ENCODE measurements at regions not wholly inside any gene's neighbourhood (a gene's known extent, or its start where the extent isn't known, plus 50 kb on each side); places are given as distances from the start of the nearest gene placed in this dataset.

GRCh38 chr4:164461901-164462300 is 292.0 kb upstream of the SMIM31 start:
- intact Hi-C loops (cut with DNase I) = no loop called here
- no peak for DNase-seq (ENCODE audit: missing footprints)
- ATAC-seq = no peak

GRCh38 chr4:164462471-164462870 is 291.5 kb upstream of the SMIM31 start:
- intact Hi-C loops (cut with DNase I) = no loop called here
- no peak for ATAC-seq
- no peak for DNase-seq (ENCODE audit: missing footprints)

DNA sequence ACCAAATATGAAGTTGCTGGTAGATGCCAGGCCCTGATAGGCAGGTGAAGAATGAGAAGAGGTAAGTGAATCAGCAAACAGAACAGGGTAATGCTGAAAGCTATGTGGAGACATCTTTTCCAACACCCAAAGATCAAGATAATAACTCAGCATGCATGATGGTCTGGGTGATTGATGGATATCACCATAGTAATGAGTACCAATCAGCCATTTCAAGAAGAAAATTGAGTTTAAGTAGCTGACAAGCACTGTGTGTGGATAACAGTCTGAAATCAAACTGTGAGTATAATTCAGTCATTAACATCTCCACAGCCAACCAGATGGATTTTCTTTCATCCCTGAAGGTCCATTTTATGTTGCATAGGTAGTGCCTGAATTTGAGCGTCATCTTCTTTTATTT is 289.6 kb upstream of the SMIM31 start:
- DNase-seq (ENCODE audit: missing footprints) (no peak), ATAC-seq (no peak)
- intact Hi-C loops (cut with DNase I) = no loop called here

DNA sequence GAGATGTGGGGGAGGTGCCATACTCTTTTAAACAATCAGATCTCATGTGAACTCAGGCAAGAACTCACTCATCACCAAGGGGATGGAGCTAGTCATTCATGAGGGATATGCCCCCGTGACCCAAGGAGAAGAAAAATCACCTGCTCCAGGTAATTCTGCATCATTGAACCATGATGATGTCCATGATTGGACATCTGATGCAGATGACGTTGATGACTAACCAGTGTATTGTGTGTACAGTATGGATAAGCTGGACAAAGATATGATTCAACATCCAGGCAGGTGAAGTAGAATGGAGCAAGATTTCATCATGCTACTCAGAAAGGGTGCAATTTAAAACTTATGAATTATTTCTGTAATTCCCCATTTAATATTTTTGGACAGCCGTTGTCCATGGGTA is 286.4 kb upstream of the SMIM31 start:
- ATAC-seq (no peak), DNase-seq (ENCODE audit: missing footprints) (no peak)
- intact Hi-C loops (cut with DNase I) = no loop called here

- DNase-seq (ENCODE audit: missing footprints) = no peak
- intact Hi-C loops (cut with DNase I) = no loop called here
- ATAC-seq = no peak
These were observed 272.4 kb upstream of the SMIM31 start for GRCh38 chr4:164481306-164482091.

DNA sequence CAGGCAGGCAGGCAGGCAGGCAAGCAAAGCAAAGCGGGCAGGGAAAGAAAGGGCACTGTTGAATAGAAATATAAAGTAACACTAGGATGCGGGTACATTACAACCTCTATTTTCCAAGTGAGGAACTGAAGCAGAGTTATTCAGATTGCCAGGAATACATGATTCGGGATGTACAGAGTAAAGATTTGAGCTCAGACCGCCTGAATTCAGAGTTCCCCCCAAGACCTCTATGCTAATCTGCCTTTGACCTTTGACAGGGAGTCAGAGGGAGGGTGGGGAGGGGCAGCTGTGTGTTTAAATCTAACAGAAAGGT is 271.9 kb upstream of the SMIM31 start:
- DNase-seq (ENCODE audit: missing footprints) (no peak), ATAC-seq (no peak)
- intact Hi-C loops (cut with DNase I) = no loop called here

DNA sequence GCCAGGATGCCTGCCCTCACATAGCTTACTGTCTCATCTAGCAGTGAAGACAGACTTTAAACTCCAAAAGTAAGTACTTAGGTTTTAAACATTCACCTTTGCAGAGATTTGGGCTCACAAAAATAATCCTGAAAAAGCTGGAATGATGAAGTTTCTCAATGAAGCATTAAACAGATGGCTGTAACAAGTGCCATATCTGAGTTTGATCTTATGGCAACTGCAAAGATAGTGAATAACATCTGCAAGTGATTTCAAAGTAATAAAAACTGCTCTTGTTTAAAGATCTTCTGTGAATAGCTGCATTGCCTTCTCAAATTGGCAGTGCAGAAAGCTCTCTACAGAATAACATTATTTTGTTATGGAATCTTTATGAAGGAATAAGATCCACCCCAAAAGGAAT is 271.2 kb upstream of the SMIM31 start:
- DNase-seq (ENCODE audit: missing footprints) (no peak), ATAC-seq (no peak)
- intact Hi-C loops (cut with DNase I) = no loop called here

GRCh38 chr4:164483711-164484110 is 270.2 kb upstream of the SMIM31 start:
- ATAC-seq (no peak), DNase-seq (ENCODE audit: missing footprints) (no peak)
- intact Hi-C loops (cut with DNase I) = no loop called here

- no peak for ATAC-seq
- intact Hi-C loops (cut with DNase I) = no loop called here
- no peak for DNase-seq (ENCODE audit: missing footprints)
These were observed 269.4 kb upstream of the SMIM31 start for GRCh38 chr4:164484551-164484950.

- intact Hi-C loops (cut with DNase I) = no loop called here
- no peak for DNase-seq (ENCODE audit: missing footprints)
- ATAC-seq = no peak
These were observed 268.8 kb upstream of the SMIM31 start for GRCh38 chr4:164485136-164485535.

DNA sequence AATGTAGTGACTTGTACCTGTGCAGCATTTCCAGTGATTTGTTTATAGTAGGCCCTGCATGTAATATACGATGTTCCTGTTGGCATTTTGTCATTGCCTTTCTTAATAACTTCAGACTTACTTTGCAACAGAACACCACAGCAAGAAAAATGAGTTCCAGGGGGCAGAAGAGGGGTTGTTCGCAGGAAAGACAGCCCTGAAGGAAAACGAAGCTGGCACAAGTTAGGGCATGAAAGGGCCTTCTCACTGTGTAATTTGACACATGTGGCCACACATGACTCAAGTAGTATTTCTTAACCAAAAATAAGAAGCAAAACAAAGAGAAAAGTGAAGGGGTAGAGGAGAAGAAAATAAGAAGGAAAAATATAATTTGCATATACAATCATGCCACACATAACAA is 265.8 kb upstream of the SMIM31 start:
- intact Hi-C loops (cut with DNase I) = no loop called here
- ATAC-seq = no peak
- DNase-seq (ENCODE audit: missing footprints) = no peak

DNA sequence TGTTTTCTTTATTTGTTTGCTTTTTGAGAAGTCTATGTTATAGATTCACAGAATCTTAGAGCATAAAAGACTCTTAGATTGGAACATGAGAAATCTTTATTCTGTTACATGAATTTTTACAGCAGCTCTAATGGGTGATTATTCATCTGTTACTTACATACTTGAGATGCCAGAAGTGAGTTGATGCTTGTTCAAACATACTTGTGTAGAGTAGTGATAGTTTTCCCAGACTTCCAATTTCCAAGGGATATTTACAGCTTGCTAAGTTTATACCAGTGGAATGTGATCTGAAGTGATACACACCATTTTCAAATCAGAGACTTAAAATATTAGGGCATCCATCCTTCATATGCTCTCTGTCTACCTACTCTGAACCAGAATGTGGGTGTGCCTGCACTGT is 252.9 kb upstream of the SMIM31 start:
- intact Hi-C loops (cut with DNase I) = no loop called here

DNA sequence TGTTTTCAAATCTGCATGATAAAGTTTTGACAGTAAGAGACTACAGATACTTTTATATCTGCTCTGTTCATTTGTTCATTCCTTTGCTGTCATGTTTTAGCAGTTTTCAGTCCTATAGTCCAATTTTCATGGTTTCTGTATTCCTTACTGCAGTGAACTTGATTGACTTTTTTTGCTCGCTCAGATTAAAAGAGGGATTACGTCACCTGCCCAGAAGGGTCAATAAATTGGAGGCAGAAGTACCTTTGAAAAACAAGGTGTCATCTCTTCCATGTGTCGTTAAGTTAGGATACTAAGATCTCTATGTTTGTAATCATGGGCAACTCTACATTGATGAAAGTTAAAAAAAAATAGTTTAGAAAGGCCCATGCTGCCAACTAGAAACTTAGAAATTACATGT is 250.1 kb upstream of the SMIM31 start:
- DNase-seq (ENCODE audit: missing footprints) (no peak), ATAC-seq (no peak)
- intact Hi-C loops (cut with DNase I) = no loop called here

More for the DNA sequence above, 252.9 kb upstream of the SMIM31 start:
- no peak for ATAC-seq
- DNase-seq (ENCODE audit: missing footprints) = no peak

GRCh38 chr4:164508097-164508496 is 245.8 kb upstream of the SMIM31 start:
- no peak for DNase-seq (ENCODE audit: missing footprints)
- ATAC-seq = no peak
- intact Hi-C loops (cut with DNase I) = no loop called here

- intact Hi-C loops (cut with DNase I) = no loop called here
- no peak for ATAC-seq
- DNase-seq (ENCODE audit: missing footprints) = no peak
These were observed 245.2 kb upstream of the SMIM31 start for GRCh38 chr4:164508771-164509170.

DNA sequence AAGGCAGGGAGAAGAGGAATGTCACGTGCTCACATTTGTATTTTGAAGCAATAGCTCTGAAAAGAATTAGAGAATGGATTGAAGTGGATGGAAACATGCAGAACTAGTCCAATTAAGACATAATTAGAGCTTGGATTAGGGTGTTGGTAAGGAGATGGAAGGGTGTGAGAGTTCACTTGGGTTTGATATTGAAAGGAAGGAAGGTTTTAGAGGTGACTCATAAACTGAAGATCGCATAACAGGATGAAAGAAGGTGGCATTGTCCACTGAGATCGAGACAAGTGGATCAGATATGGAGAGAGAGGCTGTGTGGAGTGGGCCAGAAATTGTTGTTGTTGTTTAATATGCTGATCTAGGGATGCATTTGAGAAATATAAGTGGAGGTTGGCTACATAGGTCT is 244.0 kb upstream of the SMIM31 start:
- intact Hi-C loops (cut with DNase I) = no loop called here
- DNase-seq (ENCODE audit: missing footprints) (no peak), ATAC-seq (no peak)

GRCh38 chr4:164512124-164512523 is 241.8 kb upstream of the SMIM31 start:
- intact Hi-C loops (cut with DNase I) = no loop called here
- no peak for ATAC-seq
- DNase-seq (ENCODE audit: missing footprints) = no peak

DNA sequence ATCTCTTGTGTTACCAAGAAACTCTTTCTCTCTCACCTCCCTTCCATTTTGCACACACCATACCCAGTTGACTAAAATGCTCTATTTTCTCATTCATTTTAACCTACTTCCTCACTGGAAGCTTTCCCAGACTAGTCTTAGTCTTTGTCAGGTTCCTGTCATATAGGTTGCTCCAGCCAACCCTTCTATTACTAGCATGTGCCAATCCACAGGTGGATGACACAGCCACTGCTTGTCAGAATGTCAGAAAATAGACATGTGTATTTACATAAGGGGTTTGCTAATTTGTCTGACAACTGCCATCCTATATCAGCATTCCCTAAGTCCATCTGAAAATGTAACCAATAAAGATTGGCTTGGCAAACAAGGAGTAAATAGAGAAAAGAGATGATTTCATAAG is 239.2 kb upstream of the SMIM31 start:
- no peak for DNase-seq (ENCODE audit: missing footprints)
- ATAC-seq = no peak
- intact Hi-C loops (cut with DNase I) = no loop called here

DNA sequence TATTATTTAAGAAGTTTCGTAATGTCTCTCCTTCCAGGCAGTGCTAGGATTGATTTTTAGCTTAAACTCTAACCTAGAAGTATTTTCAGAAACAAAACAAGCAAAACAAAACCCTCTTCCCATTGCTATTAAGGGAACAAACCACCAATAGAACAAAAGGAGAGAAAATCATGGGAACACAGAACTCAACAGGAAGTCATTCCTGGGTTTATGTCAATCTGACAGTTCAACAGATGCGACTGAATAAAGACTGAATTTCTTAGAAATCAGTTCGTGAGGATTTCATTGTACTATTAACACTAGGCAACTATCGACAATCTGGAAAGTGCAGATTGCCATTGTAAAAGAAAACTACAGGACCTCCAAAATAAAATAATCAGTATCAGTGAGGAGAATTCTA is 229.1 kb upstream of the SMIM31 start:
- no peak for ATAC-seq
- intact Hi-C loops (cut with DNase I) = no loop called here
- DNase-seq (ENCODE audit: missing footprints) = no peak

- intact Hi-C loops (cut with DNase I) = no loop called here
- ATAC-seq (no peak), DNase-seq (ENCODE audit: missing footprints) (no peak)
These were observed 226.9 kb upstream of the SMIM31 start for GRCh38 chr4:164526933-164527583.

GRCh38 chr4:164529058-164529457 is 224.9 kb upstream of the SMIM31 start:
- DNase-seq (ENCODE audit: missing footprints) = no peak
- intact Hi-C loops (cut with DNase I) = no loop called here

More at GRCh38 chr4:164529058-164529457, 224.9 kb upstream of the SMIM31 start:
- ATAC-seq = no peak
